Neural cell (in vitro differentiated cells): ENCODE measurements at regions not wholly inside any gene's neighbourhood (a gene's known extent, or its start where the extent isn't known, plus 50 kb on each side); places are given as distances from the start of the nearest gene placed in this dataset.
A peak's percentile ranks its signal among the peaks of the same experiment; 100 is the strongest.

Experiments used
- H2AFZ ChIP-seq: fragments of 200-600, 300-800 bp; sonication (generic), shearing (Covaris generic); 2 replicates; pipeline ENCODE4 v1.6.0; 2014; ENCODE audit warnings: low read depth, mild to moderate bottlenecking, antibody characterized with exemption, low read length, moderate library complexity
- H3F3A ChIP-seq: fragments of 200-600 bp; shearing (Covaris generic); 2 replicates; pipeline ENCODE4 v1.6.1; 2016; ENCODE audit warnings: mild to moderate bottlenecking, moderate library complexity, mixed read lengths, antibody characterized with exemption, low read length; ENCODE audit not compliant: insufficient read depth, poor library complexity, severe bottlenecking
- H3K27ac ChIP-seq: fragments of 200-600, 300-800 bp; sonication (generic), shearing (Covaris generic); 2 replicates; pipeline ENCODE4 v1.5.1; 2014; ENCODE audit warnings: mild to moderate bottlenecking, low read length, moderate library complexity
- H3K27me3 ChIP-seq: fragments of 300-800, 200-600 bp; sonication (generic), shearing (Covaris generic); 2 replicates; pipeline ENCODE4 v1.6.0; 2014; ENCODE audit warnings: mild to moderate bottlenecking, low read depth, low read length, moderate library complexity; ENCODE audit not compliant: insufficient read depth
- H3K36me3 ChIP-seq: fragments of 300-800, 200-600 bp; sonication (generic), shearing (Covaris generic); 2 replicates; pipeline ENCODE4 v1.5.1; 2014; ENCODE audit warnings: mild to moderate bottlenecking, antibody characterized with exemption, low read length, moderate library complexity; ENCODE audit not compliant: insufficient read depth
- H3K4me2 ChIP-seq: fragments of 300-800, 200-600 bp; sonication (generic), shearing (Covaris generic); 2 replicates; pipeline ENCODE4 v1.6.0; 2014; ENCODE audit warnings: mild to moderate bottlenecking, low read length
- H3K4me3 ChIP-seq: fragments of 300-800, 200-600 bp; sonication (generic), shearing (Covaris generic); 2 replicates; pipeline ENCODE4 v1.5.1; 2014; ENCODE audit warnings: mild to moderate bottlenecking, low read length, moderate library complexity
- H3K79me2 ChIP-seq: fragments of 200-600 bp; shearing (Covaris generic); replicated peaks from 2 replicates; pipeline ENCODE4 v1.6.0; 2014; ENCODE audit warnings: mild to moderate bottlenecking, low read length, moderate library complexity; ENCODE audit not compliant: insufficient read depth
- H3K9ac ChIP-seq: fragments of 300-800, 200-600 bp; sonication (generic), shearing (Covaris generic); 2 replicates; pipeline ENCODE4 v1.6.1; 2016; ENCODE audit warnings: mild to moderate bottlenecking, low read length, mixed read lengths
- H3K9me2 ChIP-seq: fragments of 200-600 bp; shearing (Covaris generic); 2 replicates; pipeline ENCODE4 v1.6.1; 2016; ENCODE audit warnings: mild to moderate bottlenecking, low read length, mixed read lengths; ENCODE audit not compliant: insufficient read depth
- H3K9me3 ChIP-seq: fragments of 200-600, 300-800 bp; sonication (generic), shearing (Covaris generic); 2 replicates; pipeline ENCODE4 v1.6.1; 2016; ENCODE audit warnings: mild to moderate bottlenecking, mixed run types, low read length, moderate library complexity, mixed read lengths
- H4K20me1 ChIP-seq: fragments of 200-600 bp; shearing (Covaris generic); 2 replicates; pipeline ENCODE4 v1.6.1; 2016; ENCODE audit warnings: mild to moderate bottlenecking, mixed run types; ENCODE audit not compliant: insufficient read depth
- CTCF ChIP-seq: fragments of 450-650 bp; IDR thresholded peaks from 2 replicates; pipeline ENCODE4 v1.5.1; 2014; ENCODE audit warnings: antibody characterized with exemption, mild to moderate bottlenecking, moderate library complexity; ENCODE audit not compliant: poor library complexity, severe bottlenecking
- EP300 ChIP-seq: fragments of 450-650 bp; conservative IDR thresholded peaks from 2 replicates; pipeline ENCODE4 v1.6.1; 2014; ENCODE audit warnings: antibody characterized with exemption, mild to moderate bottlenecking, moderate library complexity; ENCODE audit not compliant: poor library complexity, severe bottlenecking
- EZH2 ChIP-seq: fragments of 200-600, 300-800 bp; shearing (Covaris generic), sonication (generic); IDR thresholded peaks from 2 replicates; pipeline ENCODE4 v1.6.1; 2014; ENCODE audit warnings: antibody characterized with exemption, low read length, borderline replicate concordance, mild to moderate bottlenecking; ENCODE audit not compliant: insufficient read depth, poor library complexity, severe bottlenecking
- MXI1 ChIP-seq: fragments of 450-650 bp; conservative IDR thresholded peaks from 2 replicates; pipeline ENCODE4 v1.6.1; 2014; ENCODE audit warnings: antibody characterized with exemption, mild to moderate bottlenecking; ENCODE audit not compliant: poor library complexity, severe bottlenecking
- POLR2AphosphoS5 ChIP-seq: IDR thresholded peaks from 2 replicates; pipeline ENCODE4 v1.6.1; 2012
- RAD21 ChIP-seq: fragments of 450-650 bp; conservative IDR thresholded peaks from 2 replicates; pipeline ENCODE4 v1.6.1; 2014; ENCODE audit warnings: antibody characterized with exemption, mild to moderate bottlenecking, moderate library complexity
- REST ChIP-seq: IDR thresholded peaks from 2 replicates; pipeline ENCODE4 v1.6.1; 2012; ENCODE audit warnings: borderline replicate concordance
- SMC3 ChIP-seq: fragments of 450-650 bp; conservative IDR thresholded peaks from 2 replicates; pipeline ENCODE4 v1.6.1; 2014; ENCODE audit warnings: antibody characterized with exemption, mild to moderate bottlenecking, moderate library complexity; ENCODE audit not compliant: poor library complexity
- TAF1 ChIP-seq: IDR thresholded peaks from 2 replicates; pipeline ENCODE4 v1.6.1; 2012; ENCODE audit warnings: low read depth

GRCh38 chr1:4571263-4571662 is 83.1 kb upstream of the AJAP1 start:
- H3K36me3 ChIP-seq, result no peaks in the 10 kb centered on the region
- peak overlapping the region; percentile 35 for H3K27ac ChIP-seq
- no peaks in the 10 kb centered on the region for H3K27me3 ChIP-seq
- H2AFZ ChIP-seq, result peak overlapping the region; percentile 27
- H3F3A ChIP-seq, result no peaks in the 10 kb centered on the region
- H3K9me3 ChIP-seq, result peaks cover 1% of the 10 kb centered on the region
- H3K9ac ChIP-seq, result no peak overlapping the region
- no peaks in the 10 kb centered on the region for H3K9me2 ChIP-seq
- no peaks in the 10 kb centered on the region for H3K79me2 ChIP-seq
- H3K4me3 ChIP-seq, result peak overlapping the region; percentile 46
- TF ChIP-seq SMC3, result no peak
- TF ChIP-seq EZH2, result no peak
- no peak for TF ChIP-seq EP300
- TF ChIP-seq TAF1, result no peak
- TF ChIP-seq REST, result no peak
- no peak for TF ChIP-seq MXI1
- no peaks in the 10 kb centered on the region for H4K20me1 ChIP-seq
- peak overlapping the region; percentile 69 for H3K4me2 ChIP-seq

GRCh38 chr1:4573526-4573925 is 80.9 kb upstream of the AJAP1 start:
- H3K4me3 ChIP-seq, result no peak overlapping the region
- H3K27me3 ChIP-seq, result no peaks in the 10 kb centered on the region
- H3K27ac ChIP-seq, result no peak overlapping the region
- TF ChIP-seq RAD21 (no peak), EZH2 (no peak), EP300 (no peak), TAF1 (no peak), REST (no peak), MXI1 (no peak), SMC3 (no peak), POLR2AphosphoS5 (no peak), CTCF (no peak)
- no peak overlapping the region for H3K9ac ChIP-seq
- no peaks in the 10 kb centered on the region for H3K9me2 ChIP-seq
- H4K20me1 ChIP-seq, result no peaks in the 10 kb centered on the region
- no peaks in the 10 kb centered on the region for H3K79me2 ChIP-seq
- H3K36me3 ChIP-seq, result no peaks in the 10 kb centered on the region
- peaks cover 3% of the 10 kb centered on the region for H3K9me3 ChIP-seq
- no peak overlapping the region for H2AFZ ChIP-seq
- H3F3A ChIP-seq, result no peaks in the 10 kb centered on the region
- no peak overlapping the region for H3K4me2 ChIP-seq
